ENCODE measurements at regions not wholly inside any gene's neighbourhood (a gene's known extent, or its start where the extent isn't known, plus 50 kb on each side); places are given as distances from the start of the nearest gene placed in this dataset.

- Histone ChIP-seq H3K9me3 (replicated peaks in 1 of 11) (peaks cover 0 to 25% (median 9%) of the 10 kb centered on the region in 11 experiments; a peak in 11 of 22 replicates), H3K27ac (peak overlapping the region in 2 of 11 experiments; percentile 13 to 31; a peak in 1 of 22 replicates), H3K4me2 (peak overlapping the region in 6 of 11 experiments; percentile 10 to 62 (median 40); a peak in 10 of 22 replicates), H3K36me3 (no peaks in the 10 kb centered on the region), H4K20me1 (no peaks in the 10 kb centered on the region), H3K27me3 (no peaks in the 10 kb centered on the region), H3K4me3 (no peak overlapping the region), H3K9ac (no peak overlapping the region), H3K4me1 (peaks cover 0 to 15% (median 10%) of the 10 kb centered on the region in 10 experiments; a peak in 11 of 20 replicates)
- no peak for TF ChIP-seq Cebpa-rat (IDR thresholded peaks at IDR 0.05)
Observed at GRCh38 chr2:195479407-195479806, 177.6 kb upstream of the SLC39A10 start.

- no peak for TF ChIP-seq Cebpa-rat (IDR thresholded peaks at IDR 0.05)
- Histone ChIP-seq H3K9me3 (replicated peaks in 1 of 11) (peaks cover 0 to 25% (median 9%) of the 10 kb centered on the region in 11 experiments; a peak in 12 of 22 replicates), H3K4me2 (no peak overlapping the region), H3K4me3 (no peak overlapping the region), H3K4me1 (peaks cover 0 to 17% (median 12%) of the 10 kb centered on the region in 10 experiments; a peak in 16 of 20 replicates), H4K20me1 (no peaks in the 10 kb centered on the region), H3K27me3 (no peaks in the 10 kb centered on the region), H3K36me3 (no peaks in the 10 kb centered on the region), H3K9ac (no peak overlapping the region), H3K27ac (no peak overlapping the region)
Observed at GRCh38 chr2:195477996-195478382, 179.0 kb upstream of the SLC39A10 start.

- no peak overlapping the region for H3K9ac ChIP-seq
- no peak overlapping the region for H3K4me3 ChIP-seq
- H3K36me3 ChIP-seq = no peaks in the 10 kb centered on the region
- H3K27ac ChIP-seq = no peak overlapping the region
- no peak overlapping the region for H3K4me2 ChIP-seq
- peaks cover 6 to 23% (median 18%) of the 10 kb centered on the region in 10 experiments for H3K4me1 ChIP-seq
- H3K27me3 ChIP-seq = no peaks in the 10 kb centered on the region
- no peak for TF ChIP-seq Cebpa-rat (IDR thresholded peaks at IDR 0.05)
- peaks cover 0 to 25% (median 9%) of the 10 kb centered on the region in 11 experiments; a peak in 12 of 22 replicates for H3K9me3 ChIP-seq (replicated peaks in 1 of 11)
- H4K20me1 ChIP-seq = no peaks in the 10 kb centered on the region
Observed at GRCh38 chr2:195477248-195477995, 179.6 kb upstream of the SLC39A10 start.

- peaks cover 0 to 25% (median 9%) of the 10 kb centered on the region in 11 experiments; a peak in 12 of 22 replicates for H3K9me3 ChIP-seq (replicated peaks in 1 of 11)
- no peaks in the 10 kb centered on the region for H3K36me3 ChIP-seq
- no peaks in the 10 kb centered on the region for H3K27me3 ChIP-seq
- no peak overlapping the region for H3K9ac ChIP-seq
- H3K27ac ChIP-seq = no peak overlapping the region
- TF ChIP-seq Cebpa-rat (IDR thresholded peaks at IDR 0.05) = no peak
- no peak overlapping the region for H3K4me3 ChIP-seq
- H3K4me1 ChIP-seq = peaks cover 18 to 42% (median 37%) of the 10 kb centered on the region in 10 experiments
- no peaks in the 10 kb centered on the region for H4K20me1 ChIP-seq
- H3K4me2 ChIP-seq = no peak overlapping the region
Observed at GRCh38 chr2:195475336-195475735, 181.7 kb upstream of the SLC39A10 start.

GRCh38 chr2:195473862-195474261, 183.2 kb upstream of the SLC39A10 start:
- H4K20me1 ChIP-seq = no peaks in the 10 kb centered on the region
- TF ChIP-seq Cebpa-rat (IDR thresholded peaks at IDR 0.05) = no peak
- no peak overlapping the region for H3K27ac ChIP-seq
- H3K4me1 ChIP-seq = peaks cover 25 to 42% (median 34%) of the 10 kb centered on the region in 10 experiments
- H3K9ac ChIP-seq = no peak overlapping the region
- no peak overlapping the region for H3K4me3 ChIP-seq
- H3K4me2 ChIP-seq = no peak overlapping the region
- H3K36me3 ChIP-seq = no peaks in the 10 kb centered on the region
- H3K27me3 ChIP-seq = no peaks in the 10 kb centered on the region
- peaks cover 0 to 19% (median 9%) of the 10 kb centered on the region in 11 experiments; a peak in 11 of 22 replicates for H3K9me3 ChIP-seq (replicated peaks in 1 of 11)

- H3K27ac ChIP-seq = peak overlapping the region in 5 of 11 experiments; percentile 3 to 37 (median 25); a peak in 6 of 22 replicates
- no peaks in the 10 kb centered on the region for H3K27me3 ChIP-seq
- peak overlapping the region in 9 of 11 experiments; percentile 18 to 60 (median 45); a peak in 17 of 22 replicates for H3K4me2 ChIP-seq
- TF ChIP-seq Cebpa-rat (IDR thresholded peaks at IDR 0.05) = no peak
- H3K36me3 ChIP-seq = no peaks in the 10 kb centered on the region
- no peaks in the 10 kb centered on the region for H4K20me1 ChIP-seq
- H3K4me1 ChIP-seq = peaks cover 26 to 53% (median 44%) of the 10 kb centered on the region in 10 experiments
- H3K4me3 ChIP-seq = no peak overlapping the region
- H3K9ac ChIP-seq = no peak overlapping the region
- H3K9me3 ChIP-seq (replicated peaks in 1 of 11) = peaks cover 0 to 15% (median 7%) of the 10 kb centered on the region in 11 experiments; a peak in 9 of 22 replicates
Observed at GRCh38 chr2:195472501-195473234, 184.4 kb upstream of the SLC39A10 start.

GRCh38 chr2:195471807-195472206, 185.2 kb upstream of the SLC39A10 start:
- peaks cover 26 to 54% (median 44%) of the 10 kb centered on the region in 10 experiments for H3K4me1 ChIP-seq
- peak overlapping the region in 7 of 11 experiments; percentile 33 to 60 (median 50); a peak in 11 of 22 replicates for H3K4me2 ChIP-seq
- peak overlapping the region in 5 of 11 experiments; percentile 3 to 37 (median 25); a peak in 4 of 22 replicates for H3K27ac ChIP-seq
- no peak for TF ChIP-seq Cebpa-rat (IDR thresholded peaks at IDR 0.05)
- no peak overlapping the region for H3K4me3 ChIP-seq
- no peaks in the 10 kb centered on the region for H3K27me3 ChIP-seq
- H3K9me3 ChIP-seq (replicated peaks in 1 of 11) = peaks cover 0 to 11% (median 7%) of the 10 kb centered on the region in 11 experiments; a peak in 10 of 22 replicates
- no peaks in the 10 kb centered on the region for H3K36me3 ChIP-seq
- no peaks in the 10 kb centered on the region for H4K20me1 ChIP-seq
- H3K9ac ChIP-seq = no peak overlapping the region

GRCh38 chr2:195471163-195471562, 185.9 kb upstream of the SLC39A10 start:
- no peaks in the 10 kb centered on the region for H3K27me3 ChIP-seq
- H4K20me1 ChIP-seq = no peaks in the 10 kb centered on the region
- H3K9ac ChIP-seq = no peak overlapping the region
- no peak overlapping the region for H3K4me3 ChIP-seq
- TF ChIP-seq Cebpa-rat (IDR thresholded peaks at IDR 0.05) = no peak
- H3K36me3 ChIP-seq = no peaks in the 10 kb centered on the region
- H3K4me1 ChIP-seq = peaks cover 26 to 54% (median 44%) of the 10 kb centered on the region in 10 experiments
- H3K4me2 ChIP-seq = peak overlapping the region; percentile 21 to 71 (median 59); a peak in 21 of 22 replicates
- peaks cover 1 to 17% (median 8%) of the 10 kb centered on the region in 11 experiments; a peak in 15 of 22 replicates for H3K9me3 ChIP-seq (replicated peaks in 1 of 11)
- peak overlapping the region in 7 of 11 experiments; percentile 15 to 50 (median 32); a peak in 10 of 22 replicates for H3K27ac ChIP-seq

- Histone ChIP-seq H3K4me2 (peak overlapping the region; percentile 21 to 71 (median 59); a peak in 20 of 22 replicates), H3K9me3 (replicated peaks in 1 of 11) (peaks cover 5 to 22% (median 13%) of the 10 kb centered on the region in 11 experiments; a peak in 16 of 22 replicates), H3K4me3 (no peak overlapping the region), H3K9ac (no peak overlapping the region), H4K20me1 (no peaks in the 10 kb centered on the region), H3K27ac (peak overlapping the region in 8 of 11 experiments; percentile 7 to 50 (median 26); a peak in 11 of 22 replicates), H3K4me1 (peaks cover 26 to 54% (median 44%) of the 10 kb centered on the region in 10 experiments), H3K36me3 (no peaks in the 10 kb centered on the region), H3K27me3 (no peaks in the 10 kb centered on the region)
- TF ChIP-seq Cebpa-rat (IDR thresholded peaks at IDR 0.05) = no peak
Observed at GRCh38 chr2:195470622-195471021, 186.4 kb upstream of the SLC39A10 start.
